ENCODE measurements at regions not wholly inside any gene's neighbourhood (a gene's known extent, or its start where the extent isn't known, plus 50 kb on each side); places are given as distances from the start of the nearest gene placed in this dataset.

- no peak for TF ChIP-seq CTCF (IDR thresholded peaks at IDR 0.05; ENCODE audit: insufficient read depth, low read length, severe bottlenecking)
- DNase-seq (ENCODE audit: low read depth) (no peak), FAIRE-seq (no peak)
These were observed 515.7 kb downstream of the TCERG1L start for GRCh38 chr10:130795819-130796218.

GRCh38 chr10:130799532-130799931, 512.0 kb downstream of the TCERG1L start:
- FAIRE-seq = no peak
- DNase-seq (ENCODE audit: low read depth) = no peak
- Histone ChIP-seq H3K36me3 (ENCODE audit: control insufficient read depth, insufficient read depth, low read length) (no peaks in the 10 kb centered on the region), H3K27me3 (ENCODE audit: control insufficient read depth, insufficient read depth, low read length) (no peaks in the 10 kb centered on the region), H3K4me3 (ENCODE audit: low read depth, low read length) (no peak overlapping the region)
- no peak for TF ChIP-seq CTCF (IDR thresholded peaks at IDR 0.05; ENCODE audit: insufficient read depth, low read length, severe bottlenecking)

More at GRCh38 chr10:130795819-130796218, 515.7 kb downstream of the TCERG1L start:
- Histone ChIP-seq H3K4me3 (ENCODE audit: low read depth, low read length) (no peak overlapping the region), H3K36me3 (ENCODE audit: control insufficient read depth, insufficient read depth, low read length) (no peaks in the 10 kb centered on the region), H3K27me3 (ENCODE audit: control insufficient read depth, insufficient read depth, low read length) (no peaks in the 10 kb centered on the region)

GRCh38 chr10:130800281-130800680, 511.2 kb downstream of the TCERG1L start:
- DNase-seq (ENCODE audit: low read depth) = no peak

GRCh38 chr10:130801276-130801675, 510.2 kb downstream of the TCERG1L start:
- FAIRE-seq (no peak), DNase-seq (ENCODE audit: low read depth) (no peak)
- no peaks in the 10 kb centered on the region for H3K36me3 ChIP-seq (ENCODE audit: control insufficient read depth, insufficient read depth, low read length)
- H3K27me3 ChIP-seq (ENCODE audit: control insufficient read depth, insufficient read depth, low read length) = no peaks in the 10 kb centered on the region
- no peak overlapping the region for H3K4me3 ChIP-seq (ENCODE audit: low read depth, low read length)
- no peak for TF ChIP-seq CTCF (IDR thresholded peaks at IDR 0.05; ENCODE audit: insufficient read depth, low read length, severe bottlenecking)

More at GRCh38 chr10:130800281-130800680, 511.2 kb downstream of the TCERG1L start:
- no peak for FAIRE-seq
- no peak overlapping the region for H3K4me3 ChIP-seq (ENCODE audit: low read depth, low read length)
- H3K27me3 ChIP-seq (ENCODE audit: control insufficient read depth, insufficient read depth, low read length) = no peaks in the 10 kb centered on the region
- no peaks in the 10 kb centered on the region for H3K36me3 ChIP-seq (ENCODE audit: control insufficient read depth, insufficient read depth, low read length)
- TF ChIP-seq CTCF (IDR thresholded peaks at IDR 0.05; ENCODE audit: insufficient read depth, low read length, severe bottlenecking) = no peak

- H3K4me3 ChIP-seq (ENCODE audit: low read depth, low read length) = no peak overlapping the region
- DNase-seq (ENCODE audit: low read depth) (no peak), FAIRE-seq (no peak)
- H3K27me3 ChIP-seq (ENCODE audit: control insufficient read depth, insufficient read depth, low read length) = no peaks in the 10 kb centered on the region
- H3K36me3 ChIP-seq (ENCODE audit: control insufficient read depth, insufficient read depth, low read length) = no peaks in the 10 kb centered on the region
- TF ChIP-seq CTCF (IDR thresholded peaks at IDR 0.05; ENCODE audit: insufficient read depth, low read length, severe bottlenecking) = no peak
These were observed 509.7 kb downstream of the TCERG1L start for GRCh38 chr10:130801784-130802183.

- H3K27me3 ChIP-seq (ENCODE audit: control insufficient read depth, insufficient read depth, low read length) = no peaks in the 10 kb centered on the region
- no peaks in the 10 kb centered on the region for H3K36me3 ChIP-seq (ENCODE audit: control insufficient read depth, insufficient read depth, low read length)
- DNase-seq (ENCODE audit: low read depth) (no peak), FAIRE-seq (no peak)
- H3K4me3 ChIP-seq (ENCODE audit: low read depth, low read length) = no peak overlapping the region
- no peak for TF ChIP-seq CTCF (IDR thresholded peaks at IDR 0.05; ENCODE audit: insufficient read depth, low read length, severe bottlenecking)
These were observed 509.2 kb downstream of the TCERG1L start for GRCh38 chr10:130802301-130802700.

Measured in bronchial epithelial cell (primary cell).